Neural cell (in vitro differentiated cells): ENCODE measurements at regions not wholly inside any gene's neighbourhood (a gene's known extent, or its start where the extent isn't known, plus 50 kb on each side); places are given as distances from the start of the nearest gene placed in this dataset.

Experiments
- H2AFZ ChIP-seq: fragments of 200-600, 300-800 bp; sonication (generic), shearing (Covaris generic); 2 replicates; pipeline ENCODE4 v1.6.0; 2014; ENCODE audit warnings: low read depth, mild to moderate bottlenecking, antibody characterized with exemption, low read length, moderate library complexity
- H3F3A ChIP-seq: fragments of 200-600 bp; shearing (Covaris generic); 2 replicates; pipeline ENCODE4 v1.6.1; 2016; ENCODE audit warnings: mild to moderate bottlenecking, moderate library complexity, mixed read lengths, antibody characterized with exemption, low read length; ENCODE audit not compliant: insufficient read depth, poor library complexity, severe bottlenecking
- H3K27ac ChIP-seq: fragments of 200-600, 300-800 bp; sonication (generic), shearing (Covaris generic); 2 replicates; pipeline ENCODE4 v1.5.1; 2014; ENCODE audit warnings: mild to moderate bottlenecking, low read length, moderate library complexity
- H3K27me3 ChIP-seq: fragments of 300-800, 200-600 bp; sonication (generic), shearing (Covaris generic); 2 replicates; pipeline ENCODE4 v1.6.0; 2014; ENCODE audit warnings: mild to moderate bottlenecking, low read depth, low read length, moderate library complexity; ENCODE audit not compliant: insufficient read depth
- H3K36me3 ChIP-seq: fragments of 300-800, 200-600 bp; sonication (generic), shearing (Covaris generic); 2 replicates; pipeline ENCODE4 v1.5.1; 2014; ENCODE audit warnings: mild to moderate bottlenecking, antibody characterized with exemption, low read length, moderate library complexity; ENCODE audit not compliant: insufficient read depth
- H3K4me2 ChIP-seq: fragments of 300-800, 200-600 bp; sonication (generic), shearing (Covaris generic); 2 replicates; pipeline ENCODE4 v1.6.0; 2014; ENCODE audit warnings: mild to moderate bottlenecking, low read length
- H3K4me3 ChIP-seq: fragments of 300-800, 200-600 bp; sonication (generic), shearing (Covaris generic); 2 replicates; pipeline ENCODE4 v1.5.1; 2014; ENCODE audit warnings: mild to moderate bottlenecking, low read length, moderate library complexity
- H3K79me2 ChIP-seq: fragments of 200-600 bp; shearing (Covaris generic); replicated peaks from 2 replicates; pipeline ENCODE4 v1.6.0; 2014; ENCODE audit warnings: mild to moderate bottlenecking, low read length, moderate library complexity; ENCODE audit not compliant: insufficient read depth
- H3K9ac ChIP-seq: fragments of 300-800, 200-600 bp; sonication (generic), shearing (Covaris generic); 2 replicates; pipeline ENCODE4 v1.6.1; 2016; ENCODE audit warnings: mild to moderate bottlenecking, low read length, mixed read lengths
- H3K9me2 ChIP-seq: fragments of 200-600 bp; shearing (Covaris generic); 2 replicates; pipeline ENCODE4 v1.6.1; 2016; ENCODE audit warnings: mild to moderate bottlenecking, low read length, mixed read lengths; ENCODE audit not compliant: insufficient read depth
- H3K9me3 ChIP-seq: fragments of 200-600, 300-800 bp; sonication (generic), shearing (Covaris generic); 2 replicates; pipeline ENCODE4 v1.6.1; 2016; ENCODE audit warnings: mild to moderate bottlenecking, mixed run types, low read length, moderate library complexity, mixed read lengths
- H4K20me1 ChIP-seq: fragments of 200-600 bp; shearing (Covaris generic); 2 replicates; pipeline ENCODE4 v1.6.1; 2016; ENCODE audit warnings: mild to moderate bottlenecking, mixed run types; ENCODE audit not compliant: insufficient read depth
- EP300 ChIP-seq: fragments of 450-650 bp; conservative IDR thresholded peaks from 2 replicates; pipeline ENCODE4 v1.6.1; 2014; ENCODE audit warnings: antibody characterized with exemption, mild to moderate bottlenecking, moderate library complexity; ENCODE audit not compliant: poor library complexity, severe bottlenecking
- EZH2 ChIP-seq: fragments of 200-600, 300-800 bp; shearing (Covaris generic), sonication (generic); IDR thresholded peaks from 2 replicates; pipeline ENCODE4 v1.6.1; 2014; ENCODE audit warnings: antibody characterized with exemption, low read length, borderline replicate concordance, mild to moderate bottlenecking; ENCODE audit not compliant: insufficient read depth, poor library complexity, severe bottlenecking
- MXI1 ChIP-seq: fragments of 450-650 bp; conservative IDR thresholded peaks from 2 replicates; pipeline ENCODE4 v1.6.1; 2014; ENCODE audit warnings: antibody characterized with exemption, mild to moderate bottlenecking; ENCODE audit not compliant: poor library complexity, severe bottlenecking
- POLR2AphosphoS5 ChIP-seq: IDR thresholded peaks from 2 replicates; pipeline ENCODE4 v1.6.1; 2012
- RAD21 ChIP-seq: fragments of 450-650 bp; conservative IDR thresholded peaks from 2 replicates; pipeline ENCODE4 v1.6.1; 2014; ENCODE audit warnings: antibody characterized with exemption, mild to moderate bottlenecking, moderate library complexity
- SMC3 ChIP-seq: fragments of 450-650 bp; conservative IDR thresholded peaks from 2 replicates; pipeline ENCODE4 v1.6.1; 2014; ENCODE audit warnings: antibody characterized with exemption, mild to moderate bottlenecking, moderate library complexity; ENCODE audit not compliant: poor library complexity
- TAF1 ChIP-seq: IDR thresholded peaks from 2 replicates; pipeline ENCODE4 v1.6.1; 2012; ENCODE audit warnings: low read depth
- TF ChIP-seq, protein P1 (sequence below): IDR thresholded peaks from 2 replicates; pipeline ENCODE4 v1.6.1; 2012; ENCODE audit warnings: borderline replicate concordance
- TF ChIP-seq, protein P2 (sequence below): fragments of 450-650 bp; IDR thresholded peaks from 2 replicates; pipeline ENCODE4 v1.5.1; 2014; ENCODE audit warnings: antibody characterized with exemption, mild to moderate bottlenecking, moderate library complexity; ENCODE audit not compliant: poor library complexity, severe bottlenecking

DNA sequence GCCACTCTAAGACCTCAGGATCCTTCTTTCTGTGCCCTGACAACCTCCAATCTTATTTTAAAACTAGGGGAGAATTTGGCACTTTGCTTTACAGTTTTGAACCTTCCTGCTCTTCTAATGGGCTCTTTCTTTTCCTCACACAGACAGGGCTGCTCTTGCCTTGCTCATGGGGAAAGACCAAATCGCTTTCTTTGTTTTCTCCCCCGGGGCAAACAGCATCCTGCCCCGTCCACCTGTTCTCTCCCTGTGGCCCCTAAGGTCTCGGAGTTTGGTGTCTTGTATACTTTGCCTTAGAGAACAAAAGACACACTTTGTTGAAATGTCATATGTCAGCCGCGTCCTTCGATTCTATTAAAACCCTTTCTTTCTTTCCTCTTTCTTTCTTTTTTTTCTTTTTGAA lies 306.7 kb upstream of the SALL1 start:
- Histone ChIP-seq H4K20me1 (no peaks in the 10 kb centered on the region), H3K9me3 (no peaks in the 10 kb centered on the region), H3K4me3 (no peak overlapping the region), H3K4me2 (no peak overlapping the region), H3F3A (no peaks in the 10 kb centered on the region), H3K27me3 (no peaks in the 10 kb centered on the region), H3K9me2 (no peaks in the 10 kb centered on the region), H2AFZ (no peak overlapping the region), H3K9ac (no peak overlapping the region), H3K79me2 (no peaks in the 10 kb centered on the region), H3K36me3 (no peaks in the 10 kb centered on the region), H3K27ac (no peak overlapping the region)
- no peak for TF ChIP-seq TAF1
- no peak for TF ChIP-seq EZH2
- no peak for TF ChIP-seq MXI1
- TF ChIP-seq EP300, result no peak
- no peak for TF ChIP-seq RAD21
- TF ChIP-seq POLR2AphosphoS5, result no peak

DNA sequence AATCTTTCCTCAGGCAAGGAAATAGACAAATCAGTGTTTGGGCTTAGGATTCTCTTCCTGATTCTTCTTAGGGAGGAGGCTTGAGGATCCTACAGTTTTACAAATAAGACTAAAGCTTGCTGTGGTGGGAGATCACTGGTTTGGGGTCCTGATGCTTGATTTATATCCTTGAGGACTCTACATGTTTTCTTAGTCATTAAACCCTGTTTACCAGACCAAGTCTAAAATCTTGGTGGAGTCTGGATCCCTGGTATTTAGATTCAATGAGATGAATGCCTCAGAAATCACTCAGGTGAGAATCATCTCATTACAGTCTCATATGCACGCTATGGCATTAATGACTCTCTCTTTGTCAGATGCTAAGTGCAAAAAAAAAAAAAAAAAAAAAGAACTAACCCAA lies 304.3 kb upstream of the SALL1 start:
- Histone ChIP-seq H3K79me2 (no peaks in the 10 kb centered on the region), H3K9me3 (no peaks in the 10 kb centered on the region), H3K9ac (no peak overlapping the region), H3K27ac (no peak overlapping the region), H3K27me3 (no peaks in the 10 kb centered on the region), H2AFZ (no peak overlapping the region), H3F3A (no peaks in the 10 kb centered on the region), H3K4me2 (no peak overlapping the region), H3K36me3 (no peaks in the 10 kb centered on the region), H3K9me2 (no peaks in the 10 kb centered on the region), H3K4me3 (no peak overlapping the region), H4K20me1 (no peaks in the 10 kb centered on the region)
- no peak for TF ChIP-seq MXI1
- TF ChIP-seq TAF1, result no peak
- TF ChIP-seq EZH2, result no peak
- TF ChIP-seq SMC3, result no peak
- TF ChIP-seq, protein P1, sequence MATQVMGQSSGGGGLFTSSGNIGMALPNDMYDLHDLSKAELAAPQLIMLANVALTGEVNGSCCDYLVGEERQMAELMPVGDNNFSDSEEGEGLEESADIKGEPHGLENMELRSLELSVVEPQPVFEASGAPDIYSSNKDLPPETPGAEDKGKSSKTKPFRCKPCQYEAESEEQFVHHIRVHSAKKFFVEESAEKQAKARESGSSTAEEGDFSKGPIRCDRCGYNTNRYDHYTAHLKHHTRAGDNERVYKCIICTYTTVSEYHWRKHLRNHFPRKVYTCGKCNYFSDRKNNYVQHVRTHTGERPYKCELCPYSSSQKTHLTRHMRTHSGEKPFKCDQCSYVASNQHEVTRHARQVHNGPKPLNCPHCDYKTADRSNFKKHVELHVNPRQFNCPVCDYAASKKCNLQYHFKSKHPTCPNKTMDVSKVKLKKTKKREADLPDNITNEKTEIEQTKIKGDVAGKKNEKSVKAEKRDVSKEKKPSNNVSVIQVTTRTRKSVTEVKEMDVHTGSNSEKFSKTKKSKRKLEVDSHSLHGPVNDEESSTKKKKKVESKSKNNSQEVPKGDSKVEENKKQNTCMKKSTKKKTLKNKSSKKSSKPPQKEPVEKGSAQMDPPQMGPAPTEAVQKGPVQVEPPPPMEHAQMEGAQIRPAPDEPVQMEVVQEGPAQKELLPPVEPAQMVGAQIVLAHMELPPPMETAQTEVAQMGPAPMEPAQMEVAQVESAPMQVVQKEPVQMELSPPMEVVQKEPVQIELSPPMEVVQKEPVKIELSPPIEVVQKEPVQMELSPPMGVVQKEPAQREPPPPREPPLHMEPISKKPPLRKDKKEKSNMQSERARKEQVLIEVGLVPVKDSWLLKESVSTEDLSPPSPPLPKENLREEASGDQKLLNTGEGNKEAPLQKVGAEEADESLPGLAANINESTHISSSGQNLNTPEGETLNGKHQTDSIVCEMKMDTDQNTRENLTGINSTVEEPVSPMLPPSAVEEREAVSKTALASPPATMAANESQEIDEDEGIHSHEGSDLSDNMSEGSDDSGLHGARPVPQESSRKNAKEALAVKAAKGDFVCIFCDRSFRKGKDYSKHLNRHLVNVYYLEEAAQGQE, result no peak
- TF ChIP-seq, protein P2, sequence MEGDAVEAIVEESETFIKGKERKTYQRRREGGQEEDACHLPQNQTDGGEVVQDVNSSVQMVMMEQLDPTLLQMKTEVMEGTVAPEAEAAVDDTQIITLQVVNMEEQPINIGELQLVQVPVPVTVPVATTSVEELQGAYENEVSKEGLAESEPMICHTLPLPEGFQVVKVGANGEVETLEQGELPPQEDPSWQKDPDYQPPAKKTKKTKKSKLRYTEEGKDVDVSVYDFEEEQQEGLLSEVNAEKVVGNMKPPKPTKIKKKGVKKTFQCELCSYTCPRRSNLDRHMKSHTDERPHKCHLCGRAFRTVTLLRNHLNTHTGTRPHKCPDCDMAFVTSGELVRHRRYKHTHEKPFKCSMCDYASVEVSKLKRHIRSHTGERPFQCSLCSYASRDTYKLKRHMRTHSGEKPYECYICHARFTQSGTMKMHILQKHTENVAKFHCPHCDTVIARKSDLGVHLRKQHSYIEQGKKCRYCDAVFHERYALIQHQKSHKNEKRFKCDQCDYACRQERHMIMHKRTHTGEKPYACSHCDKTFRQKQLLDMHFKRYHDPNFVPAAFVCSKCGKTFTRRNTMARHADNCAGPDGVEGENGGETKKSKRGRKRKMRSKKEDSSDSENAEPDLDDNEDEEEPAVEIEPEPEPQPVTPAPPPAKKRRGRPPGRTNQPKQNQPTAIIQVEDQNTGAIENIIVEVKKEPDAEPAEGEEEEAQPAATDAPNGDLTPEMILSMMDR, result no peak
- no peak for TF ChIP-seq RAD21
- TF ChIP-seq POLR2AphosphoS5, result no peak
- TF ChIP-seq EP300, result no peak

DNA sequence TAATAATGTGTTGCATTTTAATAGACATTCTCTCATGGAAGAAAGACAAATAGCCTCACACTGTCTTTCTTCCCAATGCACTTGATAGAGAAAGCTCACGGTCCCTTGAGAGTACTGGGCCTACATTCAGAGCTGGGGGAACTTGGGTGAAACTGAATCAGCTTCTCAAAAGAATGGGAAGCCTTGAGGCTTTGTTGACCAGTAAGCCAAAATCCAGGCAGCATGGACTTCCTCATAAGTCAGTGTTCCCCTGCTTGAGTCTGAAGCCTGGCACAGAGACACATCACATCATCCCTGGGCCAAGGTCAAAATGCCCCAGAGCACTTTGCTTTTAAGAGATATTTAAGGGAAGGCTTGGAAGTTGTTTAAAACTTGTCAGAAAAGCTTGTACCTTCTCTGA lies 302.2 kb upstream of the SALL1 start:
- H3K4me3 ChIP-seq, result no peak overlapping the region
- no peaks in the 10 kb centered on the region for H3K9me3 ChIP-seq
- H3K9me2 ChIP-seq, result no peaks in the 10 kb centered on the region
- TF ChIP-seq POLR2AphosphoS5 (no peak), RAD21 (no peak), EZH2 (no peak), SMC3 (no peak), EP300 (no peak), TAF1 (no peak), MXI1 (no peak)
- TF ChIP-seq, protein P1, result no peak
- TF ChIP-seq, protein P2, result no peak
- H3K9ac ChIP-seq, result no peak overlapping the region
- H3F3A ChIP-seq, result no peaks in the 10 kb centered on the region
- H3K36me3 ChIP-seq, result no peaks in the 10 kb centered on the region
- H4K20me1 ChIP-seq, result no peaks in the 10 kb centered on the region
- H3K27ac ChIP-seq, result no peak overlapping the region
- no peaks in the 10 kb centered on the region for H3K27me3 ChIP-seq
- H3K4me2 ChIP-seq, result no peak overlapping the region
- no peaks in the 10 kb centered on the region for H3K79me2 ChIP-seq
- no peak overlapping the region for H2AFZ ChIP-seq
